PC-9 (cell line): ENCODE measurements at regions not wholly inside any gene's neighbourhood (a gene's known extent, or its start where the extent isn't known, plus 50 kb on each side); places are given as distances from the start of the nearest gene placed in this dataset.

ENCODE experiments used
- CTCF ChIP-seq: fragments of 200-600 bp; sonication (generic); conservative IDR thresholded peaks from 2 replicates; pipeline ENCODE4 v1.6.1; 2017; ENCODE audit warnings: mixed run types, antibody characterized with exemption, mild to moderate bottlenecking, moderate library complexity
- EZH2 ChIP-seq: fragments of 200-600 bp; sonication (generic); IDR thresholded peaks from 2 replicates; pipeline ENCODE4 v1.8.0; 2017; ENCODE audit warnings: antibody characterized with exemption, low read depth

DNA sequence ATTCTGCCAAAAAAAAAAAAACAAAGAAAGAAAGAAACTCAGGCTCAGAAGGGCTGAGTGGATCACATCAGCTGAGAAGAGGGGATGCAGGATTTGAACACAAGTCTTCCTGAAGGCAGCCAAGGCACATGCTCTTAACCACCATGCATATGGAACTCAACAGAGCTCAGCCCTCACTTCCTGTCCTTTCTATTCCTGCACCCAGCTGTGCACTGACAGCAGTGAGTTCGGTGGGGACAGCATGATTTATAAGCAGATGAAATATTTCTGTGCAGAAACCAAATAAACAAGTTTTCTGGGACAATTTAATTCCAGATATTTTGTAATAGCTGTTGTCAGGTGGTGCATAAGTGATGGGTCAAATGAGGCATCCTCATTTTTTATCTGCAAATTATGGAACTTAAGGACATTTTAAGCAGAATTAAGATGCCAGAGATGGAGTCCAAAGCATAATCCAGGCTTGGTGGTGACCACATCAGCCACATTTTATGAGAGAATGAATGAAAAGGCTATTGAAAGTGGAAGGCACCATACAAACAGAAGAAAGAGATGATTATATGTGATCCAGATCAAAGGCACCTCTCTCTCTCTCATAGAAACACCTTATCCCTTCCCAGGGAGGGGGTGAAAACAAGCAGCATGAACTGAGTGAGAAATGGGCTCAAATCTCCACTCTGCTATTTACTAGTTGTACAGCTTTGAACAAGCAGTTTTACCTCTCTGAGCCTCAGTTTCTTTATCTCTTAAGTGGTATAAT, 303.6 kb upstream of the MSX2 start:
- TF ChIP-seq EZH2 (no peak), CTCF (no peak)
